Keratinocyte (primary cell): ENCODE measurements at regions not wholly inside any gene's neighbourhood (a gene's known extent, or its start where the extent isn't known, plus 50 kb on each side); places are given as distances from the start of the nearest gene placed in this dataset.

ENCODE experiments used
- DNase-seq: peaks from one replicate; pipeline ENCODE4 v3.0.0-alpha.2; 2011; ENCODE audit warnings: low read depth, missing footprints, low spot score
- FAIRE-seq: peaks from 2 replicates; lab custom pipeline; 2011; peaks lifted over from hg19 to GRCh38; lab: Jason Lieb, UNC
- H2AFZ ChIP-seq: 2 replicates; pipeline ENCODE4 v1.6.0; 2012; ENCODE audit warnings: low read length, control low read depth, inconsistent platforms; ENCODE audit not compliant: control insufficient read depth
- H3K27ac ChIP-seq: 2 replicates; pipeline ENCODE4 v1.5.1; 2011; ENCODE audit warnings: low read length; ENCODE audit not compliant: control insufficient read depth, insufficient read depth
- H3K27me3 ChIP-seq: 3 replicates; pipeline ENCODE4 v1.6.0; 2011; ENCODE audit warnings: low read length; ENCODE audit not compliant: control insufficient read depth, insufficient read depth; ENCODE audit errors: extremely low read depth
- H3K36me3 ChIP-seq, 2 experiments: 2 replicates in 1 of 2; 3 replicates in 1 of 2; pipeline ENCODE4 v1.5.1; 2011; ENCODE audit warnings: low read length in 2 of 2, mild to moderate bottlenecking in 1 of 2; ENCODE audit not compliant: control insufficient read depth in 2 of 2, insufficient read depth in 2 of 2; ENCODE audit errors: extremely low read depth in 1 of 2
- H3K4me1 ChIP-seq: 3 replicates; pipeline ENCODE4 v1.5.1; 2011; ENCODE audit warnings: low read length; ENCODE audit not compliant: control insufficient read depth, insufficient read depth; ENCODE audit errors: extremely low read depth
- H3K4me2 ChIP-seq: 3 replicates; pipeline ENCODE4 v1.6.0; 2011; ENCODE audit warnings: low read depth, low read length; ENCODE audit not compliant: control insufficient read depth, insufficient read depth; ENCODE audit errors: extremely low read depth
- H3K4me3 ChIP-seq, 3 experiments: fragments of 200-600 bp in 1 of 3; sonication (generic) in 1 of 3; 2 replicates in 2 of 3; 3 replicates in 1 of 3; pipeline ENCODE4 v1.5.1; 2011 to 2016; ENCODE audit warnings: low read length in 3 of 3, mild to moderate bottlenecking in 3 of 3, control low read depth in 2 of 3, inconsistent platforms in 1 of 3, low read depth in 1 of 3, mixed read lengths in 1 of 3, mixed run types in 1 of 3, moderate library complexity in 1 of 3; ENCODE audit not compliant: control insufficient read depth in 2 of 3, insufficient read depth in 2 of 3; ENCODE audit errors: extremely low read depth in 1 of 3
- H3K79me2 ChIP-seq: 2 replicates; pipeline ENCODE4 v1.6.0; 2012; ENCODE audit warnings: low read length; ENCODE audit not compliant: control insufficient read depth, insufficient read depth
- H3K9ac ChIP-seq: 3 replicates; pipeline ENCODE4 v1.6.0; 2011; ENCODE audit warnings: low read length; ENCODE audit not compliant: control insufficient read depth, insufficient read depth; ENCODE audit errors: extremely low read depth
- H3K9me1 ChIP-seq: 3 replicates; pipeline ENCODE4 v1.6.0; 2011; ENCODE audit warnings: low read length; ENCODE audit not compliant: control insufficient read depth, insufficient read depth; ENCODE audit errors: extremely low read depth
- H3K9me3 ChIP-seq: 2 replicates; pipeline ENCODE4 v1.5.1; 2012; ENCODE audit warnings: low read depth, low read length; ENCODE audit not compliant: control insufficient read depth
- H4K20me1 ChIP-seq: 3 replicates; pipeline ENCODE4 v1.6.0; 2011; ENCODE audit warnings: low read length; ENCODE audit not compliant: control insufficient read depth, insufficient read depth; ENCODE audit errors: extremely low read depth
- CTCF ChIP-seq, 3 experiments: IDR thresholded peaks in 1 of 3; conservative IDR thresholded peaks in 1 of 3; optimal IDR thresholded peaks in 1 of 3; 2 replicates in 2 of 3; 3 replicates in 1 of 3; pipeline versions ENCODE3 to v1.5.1; 2011; ENCODE audit warnings: low read length in 3 of 3, mild to moderate bottlenecking in 3 of 3, moderate library complexity in 2 of 3, control low read depth in 1 of 3, inconsistent platforms in 1 of 3; ENCODE audit not compliant: insufficient read depth in 2 of 3; ENCODE audit errors: extremely low read depth in 1 of 3
- EZH2 ChIP-seq: IDR thresholded peaks from one replicate; pipeline ENCODE4 v1.6.1; 2012; ENCODE audit warnings: inconsistent platforms, mild to moderate bottlenecking, low read length, moderate library complexity
- dilution Hi-C: fragments of 300-500 bp; cut with MboI; formaldehyde crosslinking; loops from one replicate; pipeline ENCODE4 v1.7.0; 2020; ENCODE audit warnings: low sequenced_read_pairs; ENCODE audit not compliant: extremely low pct_ligation_motif_present

DNA sequence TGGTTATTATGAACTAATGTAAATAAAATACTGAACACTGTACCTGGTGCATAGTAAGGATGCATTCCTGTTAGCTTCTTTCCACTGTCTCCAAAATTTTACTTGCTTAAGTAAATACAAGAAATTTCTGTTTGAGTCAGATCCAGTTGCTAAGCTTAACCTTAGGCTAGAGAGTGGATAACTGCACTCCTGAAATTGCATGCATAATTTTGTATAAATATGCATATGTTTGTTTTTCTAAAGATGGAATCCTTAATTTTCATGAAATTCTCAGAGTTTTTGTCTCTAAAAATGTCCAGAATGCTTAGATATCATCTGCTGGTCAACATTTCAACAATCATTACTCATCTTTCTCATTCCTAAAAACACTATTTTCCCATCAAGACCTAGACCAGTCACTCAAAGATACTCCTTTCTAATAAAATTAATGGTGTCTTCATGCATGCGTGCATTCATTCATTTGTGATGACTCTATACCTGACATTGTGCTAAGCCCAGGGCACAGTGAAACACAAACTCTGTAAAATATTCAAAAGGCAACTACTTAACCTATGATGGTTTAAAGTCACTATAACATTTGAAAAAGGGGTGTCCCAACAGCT, 284.8 kb downstream of the SEC61B start:
- Histone ChIP-seq H3K27me3 (no peaks in the 10 kb centered on the region), H3K4me3 (no peak overlapping the region), H3K9me1 (no peaks in the 10 kb centered on the region), H4K20me1 (no peaks in the 10 kb centered on the region), H3K4me1 (no peaks in the 10 kb centered on the region), H3K4me2 (no peak overlapping the region), H3K27ac (no peak overlapping the region), H2AFZ (no peak overlapping the region), H3K9ac (no peak overlapping the region), H3K79me2 (no peaks in the 10 kb centered on the region), H3K36me3 (no peaks in the 10 kb centered on the region), H3K9me3 (no peaks in the 10 kb centered on the region)
- FAIRE-seq: no peak
- DNase-seq: no peak
- no peak for TF ChIP-seq CTCF (optimal IDR thresholded peaks at IDR 0.05 in 1 of 3, IDR thresholded peaks at IDR 0.05 in 1 of 3, conservative IDR thresholded peaks at IDR 0.05 in 1 of 3; ENCODE audit: extremely low read depth in 1 of 3, insufficient read depth in 2 of 3, low read length in 3 of 3)
- TF ChIP-seq EZH2: no peak
- dilution Hi-C loops: no loop called here

DNA sequence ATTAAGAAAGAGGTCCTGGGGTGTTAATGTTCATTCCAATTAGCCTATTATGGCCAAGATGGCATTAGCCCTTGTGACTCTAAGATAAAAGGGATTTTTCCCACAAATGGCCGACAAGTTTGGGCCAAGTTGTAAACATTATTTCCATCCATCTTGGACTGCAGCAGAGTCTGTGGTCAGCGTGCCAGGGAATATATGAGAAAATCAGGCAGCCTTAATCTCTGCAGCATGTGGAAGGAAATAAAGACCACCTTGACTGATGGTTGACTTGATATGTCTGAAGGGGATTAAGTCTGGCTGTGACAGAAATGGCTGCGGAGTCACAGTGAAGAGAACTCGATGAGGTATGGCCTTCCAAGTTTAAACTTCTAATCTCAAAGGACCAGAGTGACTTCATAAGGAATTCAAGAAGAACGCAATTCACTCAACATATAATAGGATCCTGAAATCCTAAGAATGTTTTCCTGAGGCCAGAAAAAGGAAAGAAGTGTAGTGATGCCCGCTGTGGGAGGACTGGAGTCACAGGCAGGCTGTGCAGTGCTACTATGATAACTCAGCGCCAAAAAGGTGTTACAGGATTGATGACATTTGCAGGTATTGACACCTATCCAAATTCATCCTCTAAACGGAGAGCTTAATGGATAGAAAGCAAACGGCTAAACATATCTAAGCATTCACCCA, 287.1 kb downstream of the SEC61B start:
- Histone ChIP-seq H3K9me1 (no peaks in the 10 kb centered on the region), H3K79me2 (no peaks in the 10 kb centered on the region), H3K9me3 (no peaks in the 10 kb centered on the region), H3K4me2 (no peak overlapping the region), H3K27ac (no peak overlapping the region), H3K4me1 (no peaks in the 10 kb centered on the region), H3K27me3 (no peaks in the 10 kb centered on the region), H4K20me1 (no peaks in the 10 kb centered on the region), H3K4me3 (no peak overlapping the region), H2AFZ (no peak overlapping the region), H3K9ac (no peak overlapping the region), H3K36me3 (no peaks in the 10 kb centered on the region)
- DNase-seq: no peak
- no peak for FAIRE-seq
- TF ChIP-seq CTCF (optimal IDR thresholded peaks at IDR 0.05 in 1 of 3, IDR thresholded peaks at IDR 0.05 in 1 of 3, conservative IDR thresholded peaks at IDR 0.05 in 1 of 3; ENCODE audit: extremely low read depth in 1 of 3, insufficient read depth in 2 of 3, low read length in 3 of 3) (no peak), EZH2 (no peak)
- dilution Hi-C loops: no loop called here
